ENCODE measurements at regions not wholly inside any gene's neighbourhood (a gene's known extent, or its start where the extent isn't known, plus 50 kb on each side); places are given as distances from the start of the nearest gene placed in this dataset.

GRCh38 chr2:215751200-215751910, 262.0 kb downstream of the MREG start:
- TF ChIP-seq CTCF (IDR thresholded peaks at IDR 0.05) (no peak), POLR2A (IDR thresholded peaks at IDR 0.05) (no peak)
